HCT116 (cell line): ENCODE measurements at regions not wholly inside any gene's neighbourhood (a gene's known extent, or its start where the extent isn't known, plus 50 kb on each side); places are given as distances from the start of the nearest gene placed in this dataset.

Experiments used
- ATAC-seq: fragments of 200-7000 bp; cut with Tn5 transposase; 2 replicates; pipeline ENCODE4 v1.9.1; 2020; ENCODE audit warnings: mild to moderate bottlenecking, moderate library complexity
- BruUV-seq: library from RNA; stranded (reverse); fragments of 400-500 nt; replicated peaks from 2 replicates; lab custom pipeline; 2021; lab: Mats Ljungman, UMichigan
- CTCF ChIA-PET: fragments of 300-600 bp; sonication (Branson Sonifier 250); formaldehyde crosslinking; loops from one replicate; lab custom pipeline; 2021; ENCODE audit warnings: antibody characterized with exemption; lab: Charles Lee
- POLR2A ChIA-PET: fragments of 300-600, 350-600 bp; sonication (Branson Sonifier 250); formaldehyde crosslinking; loops from one replicate; lab custom pipeline; 2021; ENCODE audit warnings: antibody characterized with exemption; lab: Charles Lee
- RAD21 ChIA-PET, 2 experiments: fragments of 300-600 bp; sonication (Branson Sonifier 250); formaldehyde crosslinking; loops; one replicate each; lab custom pipeline; 2023; ENCODE audit warnings: low total read pairs in 2 of 2; ENCODE audit not compliant: uncharacterized antibody in 2 of 2, unreplicated experiment in 2 of 2, low non-redundant PET in 1 of 2; lab: Charles Lee
- DNase-seq: peaks from one replicate; pipeline ENCODE4 v3.0.0-alpha.2; 2010; ENCODE audit warnings: low read depth, low spot score
- H2AFZ ChIP-seq: fragments of 200-600 bp; shearing (Covaris generic), sonication (generic); 2 replicates; pipeline ENCODE4 v1.6.1; 2017; ENCODE audit warnings: low read depth, mixed run types, mixed read lengths, antibody characterized with exemption, low read length; ENCODE audit not compliant: poor library complexity, severe bottlenecking
- H3K27ac ChIP-seq: 2 replicates; pipeline ENCODE4 v1.5.1; 2012; ENCODE audit warnings: low read depth, low read length
- H3K27me3 ChIP-seq: fragments of 200-600 bp; sonication (generic); 2 replicates; pipeline ENCODE4 v1.6.1; 2016; ENCODE audit warnings: mixed run types, low read length, mixed read lengths; ENCODE audit not compliant: insufficient read depth
- H3K36me3 ChIP-seq, 2 experiments: fragments of 200-500 bp in 1 of 2; fragments of 200-600 bp in 1 of 2; sonication (Bioruptor generic) in 1 of 2; sonication (generic) in 1 of 2; 2 replicates each; pipeline versions ENCODE4 v1.5.1 to v1.6.1; 2014 to 2016; ENCODE audit warnings: low read length in 2 of 2, inconsistent platforms in 1 of 2, mixed read lengths in 1 of 2, mixed run types in 1 of 2; ENCODE audit not compliant: insufficient read depth in 2 of 2, control insufficient read depth in 1 of 2
- H3K4me1 ChIP-seq, 2 experiments: fragments of 200-600 bp in 1 of 2; sonication (generic) in 1 of 2; 2 replicates each; pipeline versions ENCODE4 v1.5.1 to v1.6.1; 2012 to 2017; ENCODE audit warnings: low read length in 2 of 2, inconsistent platforms in 1 of 2, mild to moderate bottlenecking in 1 of 2, mixed read lengths in 1 of 2, mixed run types in 1 of 2, moderate library complexity in 1 of 2; ENCODE audit not compliant: insufficient read depth in 2 of 2, control insufficient read depth in 1 of 2
- H3K4me2 ChIP-seq: fragments of 200-600 bp; sonication (generic); 2 replicates; pipeline ENCODE4 v1.6.1; 2017; ENCODE audit warnings: mixed run types, low read length, mixed read lengths
- H3K4me3 ChIP-seq, 2 experiments: fragments of 200-600 bp in 1 of 2; sonication (generic) in 1 of 2; replicated peaks in 1 of 2; 2 replicates each; pipeline ENCODE4 v1.5.1; 2011 to 2016; ENCODE audit warnings: low read length in 2 of 2, control low read depth in 1 of 2, low read depth in 1 of 2, mild to moderate bottlenecking in 1 of 2, mixed read lengths in 1 of 2, mixed run types in 1 of 2
- H3K79me2 ChIP-seq: fragments of 200-600 bp; sonication (generic); 2 replicates; pipeline ENCODE4 v1.6.1; 2017; ENCODE audit warnings: mild to moderate bottlenecking, mixed run types, low read length, moderate library complexity, mixed read lengths; ENCODE audit not compliant: insufficient read depth
- H3K9ac ChIP-seq: fragments of 200-600 bp; sonication (generic); 2 replicates; pipeline ENCODE4 v1.6.1; 2016; ENCODE audit warnings: low read length, mixed read lengths
- H3K9me2 ChIP-seq: fragments of 200-600 bp; sonication (generic), shearing (Covaris generic); 2 replicates; pipeline ENCODE4 v1.6.1; 2017; ENCODE audit warnings: mixed run types, mild to moderate bottlenecking, moderate library complexity; ENCODE audit not compliant: insufficient read depth
- H3K9me3 ChIP-seq, 2 experiments: fragments of 200-500 bp in 1 of 2; fragments of 200-600 bp in 1 of 2; sonication (Bioruptor generic) in 1 of 2; sonication (generic) in 1 of 2; 2 replicates each; pipeline ENCODE4 v1.6.1; 2014 to 2017; ENCODE audit warnings: low read length in 2 of 2, mixed read lengths in 2 of 2, inconsistent platforms in 1 of 2, low read depth in 1 of 2, mild to moderate bottlenecking in 1 of 2, mixed run types in 1 of 2, moderate library complexity in 1 of 2; ENCODE audit not compliant: control insufficient read depth in 1 of 2, insufficient read depth in 1 of 2
- H4K20me1 ChIP-seq: fragments of 200-600 bp; sonication (generic), shearing (Covaris generic); 2 replicates; pipeline ENCODE4 v1.6.1; 2017; ENCODE audit warnings: mixed run types, mild to moderate bottlenecking, moderate library complexity; ENCODE audit not compliant: insufficient read depth
- ATF3 ChIP-seq: IDR thresholded peaks from 2 replicates; pipeline ENCODE4 v1.6.1; 2012
- CBX3 ChIP-seq: IDR thresholded peaks from 2 replicates; pipeline ENCODE4 v1.6.1; 2012; ENCODE audit warnings: low read depth
- CEBPB ChIP-seq: IDR thresholded peaks from 2 replicates; pipeline ENCODE4 v1.6.1; 2012; ENCODE audit warnings: low read depth
- EGR1 ChIP-seq: IDR thresholded peaks from 2 replicates; pipeline ENCODE4 v1.6.1; 2012; ENCODE audit warnings: low read depth
- EZH2 ChIP-seq: fragments of 200-600 bp; sonication (generic); IDR thresholded peaks from 2 replicates; pipeline ENCODE4 v1.6.1; 2017; ENCODE audit warnings: antibody characterized with exemption, mixed run types
- FOSL1 ChIP-seq: IDR thresholded peaks from 2 replicates; pipeline ENCODE4 v1.6.1; 2012; ENCODE audit warnings: low read depth
- JUND ChIP-seq: IDR thresholded peaks from 2 replicates; pipeline ENCODE4 v1.6.1; 2012
- MAX ChIP-seq: IDR thresholded peaks from 2 replicates; pipeline ENCODE4 v1.6.1; 2012
- POLR2AphosphoS5 ChIP-seq: IDR thresholded peaks from 2 replicates; pipeline ENCODE4 v1.6.1; 2011; ENCODE audit warnings: mild to moderate bottlenecking, low read depth, low read length, moderate library complexity
- RAD21 ChIP-seq: IDR thresholded peaks from 2 replicates; pipeline ENCODE4 v1.6.1; 2012; ENCODE audit warnings: low read depth, mild to moderate bottlenecking
- REST ChIP-seq: IDR thresholded peaks from 2 replicates; pipeline ENCODE4 v1.6.1; 2012; ENCODE audit warnings: low read depth
- SIN3A ChIP-seq: IDR thresholded peaks from 2 replicates; pipeline ENCODE4 v1.6.1; 2012; ENCODE audit warnings: low read depth
- SRF ChIP-seq: IDR thresholded peaks from 2 replicates; pipeline ENCODE4 v1.6.1; 2012; ENCODE audit warnings: low read depth
- TCF7L2 ChIP-seq: IDR thresholded peaks from 2 replicates; pipeline ENCODE4 v1.7.0; 2011; ENCODE audit warnings: borderline replicate concordance, inconsistent platforms; ENCODE audit not compliant: insufficient read depth, insufficient read length; ENCODE audit errors: extremely low read depth
- YY1 ChIP-seq: IDR thresholded peaks from 2 replicates; pipeline ENCODE4 v1.6.1; 2011; ENCODE audit warnings: low read length, low read depth, moderate library complexity, mild to moderate bottlenecking; ENCODE audit not compliant: insufficient replicate concordance; ENCODE audit errors: extremely low read depth
- ZFX ChIP-seq: fragments of 450-650 bp; IDR thresholded peaks from 2 replicates; pipeline ENCODE4 v1.6.1; 2017
- ZNF274 ChIP-seq: fragments of 200-500 bp; sonication (Bioruptor generic); IDR thresholded peaks from 2 replicates; pipeline ENCODE4 v1.6.1; 2014; ENCODE audit warnings: mild to moderate bottlenecking, low read depth, low read length, inconsistent platforms
- intact Hi-C: fragments of 100-400 bp; cut with micrococcal nuclease; formaldehyde crosslinking; loops from 2 replicates; pipeline ENCODE4 v1.10.0; 2022

GRCh38 chr6:19925533-19925932, 88.4 kb downstream of the ID4 start:
- H3K9ac ChIP-seq = no peak overlapping the region
- H3K36me3 ChIP-seq = no peaks in the 10 kb centered on the region
- H2AFZ ChIP-seq = no peak overlapping the region
- ATAC-seq = no peak
- H3K27ac ChIP-seq = no peak overlapping the region
- H3K9me3 ChIP-seq = no peaks in the 10 kb centered on the region
- H3K27me3 ChIP-seq = no peaks in the 10 kb centered on the region; the same call in 1 of the 2 replicates
- no peaks in the 10 kb centered on the region for H3K4me1 ChIP-seq
- H3K9me2 ChIP-seq = no peaks in the 10 kb centered on the region
- no peaks in the 10 kb centered on the region for H4K20me1 ChIP-seq
- no peak overlapping the region for H3K4me2 ChIP-seq
- DNase-seq = no peak
- intact Hi-C loops = no loop called here
- no peak overlapping the region for H3K4me3 ChIP-seq
- ChIA-PET POLR2A (no interaction called here), RAD21 (no interaction called here), CTCF (no interaction called here)
- TF ChIP-seq FOSL1 = no peak
- TF ChIP-seq TCF7L2 = no peak
- no peak for TF ChIP-seq JUND
- TF ChIP-seq MAX = no peak
- no TSS peak for BruUV-seq
- H3K79me2 ChIP-seq = no peaks in the 10 kb centered on the region

GRCh38 chr6:19928461-19928860, 91.3 kb downstream of the ID4 start:
- Histone ChIP-seq H3K9ac (no peak overlapping the region), H3K27ac (no peak overlapping the region), H2AFZ (no peak overlapping the region), H3K4me1 (no peaks in the 10 kb centered on the region), H3K4me3 (no peak overlapping the region), H3K27me3 (no peaks in the 10 kb centered on the region; the same call in 1 of the 2 replicates), H3K9me2 (no peaks in the 10 kb centered on the region), H4K20me1 (no peaks in the 10 kb centered on the region), H3K79me2 (no peaks in the 10 kb centered on the region), H3K36me3 (no peaks in the 10 kb centered on the region), H3K4me2 (no peak overlapping the region), H3K9me3 (no peaks in the 10 kb centered on the region)
- no TSS peak for BruUV-seq
- CTCF ChIA-PET = no interaction called here
- ATAC-seq = no peak
- intact Hi-C loops = no loop called here
- POLR2A ChIA-PET = no interaction called here
- no peak for DNase-seq
- RAD21 ChIA-PET = no interaction called here
- TF ChIP-seq REST (no peak), ZFX (no peak), EZH2 (no peak), CBX3 (no peak), RAD21 (no peak), YY1 (no peak), JUND (no peak), CEBPB (no peak), ZNF274 (no peak), SIN3A (no peak), SRF (no peak), POLR2AphosphoS5 (no peak), ATF3 (no peak), EGR1 (no peak)
